Right lobe of liver (tissue), 4 donors: ENCODE measurements at regions not wholly inside any gene's neighbourhood (a gene's known extent, or its start where the extent isn't known, plus 50 kb on each side); places are given as distances from the start of the nearest gene placed in this dataset.

Experiments
- CTCF ChIP-seq, 4 donors: fragments of 200-600 bp in 3 of 4; fragments of 450-650 bp in 1 of 4; IDR thresholded peaks; one replicate each; pipeline versions ENCODE4 v1.5.1 to v1.8.0; 2016 to 2022; ENCODE audit warnings: antibody characterized with exemption in 4 of 4, mild to moderate bottlenecking in 2 of 4
- POLR2A ChIP-seq: fragments of 450-650 bp; IDR thresholded peaks from one replicate; pipeline ENCODE4 v1.6.1; 2017; ENCODE audit warnings: antibody characterized with exemption, mild to moderate bottlenecking
- donor health status: DM: no; HTN: no; CAD: no.
- donor health status: DM: no; HTN: no; CAD: no.
- donor health status: DM: no; HTN: yes; CAD: no.

DNA sequence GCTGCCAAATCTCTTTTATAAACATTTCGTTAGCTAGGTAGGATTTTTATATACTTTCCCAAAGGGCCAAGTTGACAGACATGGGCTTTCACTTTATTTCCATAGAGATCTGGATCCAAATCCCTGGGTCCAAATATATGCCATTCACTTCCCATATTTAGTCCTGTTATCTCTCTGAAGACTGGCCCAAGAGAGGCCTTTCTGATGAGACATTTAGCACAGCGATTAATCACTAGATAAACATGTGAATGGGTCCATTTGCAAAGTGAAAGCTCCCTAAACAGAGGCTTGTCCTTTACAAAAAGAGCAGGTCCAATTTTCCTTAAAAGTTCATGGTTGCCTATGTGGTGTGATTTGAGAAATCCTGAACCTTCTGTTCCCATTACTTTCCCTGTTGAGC, 132.6 kb downstream of the TRMT11 start:
- no peak for TF ChIP-seq CTCF (IDR thresholded peaks at IDR 0.05)
- TF ChIP-seq POLR2A: no peak
